Heart right ventricle (tissue), 16 donors: ENCODE measurements at regions not wholly inside any gene's neighbourhood (a gene's known extent, or its start where the extent isn't known, plus 50 kb on each side); places are given as distances from the start of the nearest gene placed in this dataset.

ENCODE experiments used
- ATAC-seq, 8 donors: fragments of 200-7000 bp; cut with Tn5 transposase; one replicate each; pipeline ENCODE4 v1.9.1; 2020; ENCODE audit warnings: mild to moderate bottlenecking in 8 of 8, moderate library complexity in 8 of 8, moderate number of reproducible peaks in 1 of 8
- DNase-seq, 2 donors: peaks; one replicate each; pipeline ENCODE4 v3.0.0-alpha.2; 2020
- H3K27ac ChIP-seq, 10 donors: fragments of 200-600 bp; sonication (generic) in 2 of 10; one replicate each; pipeline versions ENCODE4 v1.5.0 to v1.8.0; 2020 to 2022; ENCODE audit warnings: mild to moderate bottlenecking in 3 of 10
- H3K27me3 ChIP-seq, 7 donors: fragments of 200-600 bp; one replicate each; pipeline ENCODE4 v1.8.0; 2021 to 2022; ENCODE audit warnings: mild to moderate bottlenecking in 2 of 7
- H3K36me3 ChIP-seq, 9 donors: fragments of 200-600 bp; sonication (generic) in 1 of 9; one replicate each; pipeline versions ENCODE4 v1.5.0 to v1.8.0; 2020 to 2022; ENCODE audit warnings: mild to moderate bottlenecking in 2 of 9
- H3K4me1 ChIP-seq, 9 donors: fragments of 200-600 bp; sonication (generic) in 1 of 9; one replicate each; pipeline versions ENCODE4 v1.5.0 to v1.8.0; 2020 to 2022; ENCODE audit warnings: mild to moderate bottlenecking in 4 of 9
- H3K4me3 ChIP-seq, 10 donors: fragments of 200-600 bp; sonication (generic) in 2 of 10; one replicate each; pipeline versions ENCODE4 v1.5.0 to v1.8.0; 2020 to 2022; ENCODE audit warnings: mild to moderate bottlenecking in 7 of 10, moderate library complexity in 2 of 10
- H3K9me3 ChIP-seq, 11 donors: fragments of 200-600 bp in 10 of 11; sonication (generic) in 2 of 11; one replicate each; pipeline versions ENCODE4 v1.5.0 to v1.8.0; 2013 to 2022; ENCODE audit warnings: mild to moderate bottlenecking in 2 of 11, control low read depth in 1 of 11, moderate library complexity in 1 of 11
- CTCF ChIP-seq, 9 donors: fragments of 200-600 bp; sonication (generic) in 2 of 9; IDR thresholded peaks; one replicate each; pipeline versions ENCODE4 v1.5.0 to v1.8.0; 2021 to 2022; ENCODE audit warnings: antibody characterized with exemption in 9 of 9, mild to moderate bottlenecking in 5 of 9, moderate library complexity in 1 of 9
- WGBS, 2 donors: extraction: QIAGEN DNeasy Blood & Tissue Kit; methylation state at CpG; one replicate each; pipeline ENCODE4 v1.1.7; 2013; ENCODE audit warnings: inconsistent platforms in 1 of 2; 5-methylcytosine and 5-hydroxymethylcytosine counted together
- intact Hi-C, 10 donors: fragments of 100-400 bp; cut with DNase I; formaldehyde crosslinking; loops; one replicate each; pipeline versions ENCODE4 v1.11.1 to v1.14.2; 2022
- donor health status: Arrhythmogenic right ventricular cardiomyopathy.
- donor health status: ischemic (EF 13 %, LVEDD 7.1; RV severe dilation, severe dysfunction).
- donor health status: healthy with polysubstance abuse.
- donor health status: DM: no; HTN: yes; CAD: no.
- donor health status: DM: no; HTN: no; CAD: no.
- donor health status: ischemic (EF 25% LVEDD 6.9; RV normal size, moderate dysfunction).
- donor health status: ischemic (EF 25% LVEDD 5.7; RV mildly dilated, moderate dysfunction).
- donor health status: healthy.
- donor health status: DM: yes; HTN: yes; CAD: no.
- donor health status: Ischemic cardiomyopathy.
- donor health status: ischemic (EF 35%, LVEDD 5.7; RV mildly dilated, moderate dysfunction).
- donor health status: nonischemic (EF 11% LVEDD 7.7; RV severe dilation, severe dysfunction).
- donor health status: DM: yes; HTN: yes; CAD: no.
- donor health status: PGD.
- donor health status: ischemic (EF 29% LVEDD 5.4; RV normal size, mild dysfunction).
- donor health status: nonischemic (EF 23%, LVEDD 6.1; RV moderate dilation, normal function).

GRCh38 chrX:98028691-98029090 is 1145.0 kb downstream of the RPA4 start:
- peaks cover 0 to 4% (median 0%) of the 10 kb centered on the region in 7 donors for H3K27me3 ChIP-seq
- no peak overlapping the region for H3K27ac ChIP-seq
- no peaks in the 10 kb centered on the region for H3K4me1 ChIP-seq
- DNase-seq, result no peak
- ATAC-seq, result no peak
- H3K36me3 ChIP-seq, result no peaks in the 10 kb centered on the region
- intact Hi-C loops, result no loop called here
- no peak for TF ChIP-seq CTCF (IDR thresholded peaks at IDR 0.05)
- no peak overlapping the region for H3K4me3 ChIP-seq
- peaks cover 0 to 31% (median 0%) of the 10 kb centered on the region in 11 donors for H3K9me3 ChIP-seq
- WGBS, 2 donors, result 76 to 77% methylated on average over 4 of the region's 4 CpGs

- TF ChIP-seq CTCF (IDR thresholded peaks at IDR 0.05), result no peak
- Histone ChIP-seq H3K4me3 (no peak overlapping the region), H3K4me1 (no peaks in the 10 kb centered on the region), H3K27me3 (peaks cover 0 to 11% (median 0%) of the 10 kb centered on the region in 7 donors), H3K9me3 (peaks cover 0 to 22% (median 0%) of the 10 kb centered on the region in 11 donors), H3K27ac (no peak overlapping the region), H3K36me3 (no peaks in the 10 kb centered on the region)
- intact Hi-C loops, result no loop called here
- 91% methylated on average over 12 of the region's 12 CpGs for WGBS, 2 donors
- DNase-seq, result no peak
- no peak for ATAC-seq
These were observed 1146.2 kb downstream of the RPA4 start for GRCh38 chrX:98029861-98030260.

- ATAC-seq, result no peak
- H3K4me1 ChIP-seq, result no peaks in the 10 kb centered on the region
- 76% methylated on average over 3 of the region's 3 CpGs for WGBS, 2 donors
- no peak for TF ChIP-seq CTCF (IDR thresholded peaks at IDR 0.05)
- intact Hi-C loops, result no loop called here
- peaks cover 0 to 4% (median 0%) of the 10 kb centered on the region in 7 donors for H3K27me3 ChIP-seq
- H3K4me3 ChIP-seq, result no peak overlapping the region
- no peak overlapping the region for H3K27ac ChIP-seq
- no peaks in the 10 kb centered on the region for H3K36me3 ChIP-seq
- H3K9me3 ChIP-seq, result peaks cover 0 to 30% (median 0%) of the 10 kb centered on the region in 11 donors
- no peak for DNase-seq
These were observed 1173.5 kb downstream of the RPA4 start for GRCh38 chrX:98057176-98057575.

GRCh38 chrX:98065151-98065550 is 1181.4 kb downstream of the RPA4 start:
- H3K4me1 ChIP-seq, result no peaks in the 10 kb centered on the region
- no peak overlapping the region for H3K4me3 ChIP-seq
- intact Hi-C loops, result no loop called here
- DNase-seq, result no peak
- no peak for ATAC-seq
- WGBS, 2 donors, result 51 to 60% methylated on average over 2 of the region's 2 CpGs
- H3K27ac ChIP-seq, result no peak overlapping the region
- H3K9me3 ChIP-seq, result no peaks in the 10 kb centered on the region
- H3K27me3 ChIP-seq, result peaks cover 0 to 13% (median 0%) of the 10 kb centered on the region in 7 donors
- TF ChIP-seq CTCF (IDR thresholded peaks at IDR 0.05), result no peak
- no peaks in the 10 kb centered on the region for H3K36me3 ChIP-seq
